ENCODE measurements at regions not wholly inside any gene's neighbourhood (a gene's known extent, or its start where the extent isn't known, plus 50 kb on each side); places are given as distances from the start of the nearest gene placed in this dataset.

DNA sequence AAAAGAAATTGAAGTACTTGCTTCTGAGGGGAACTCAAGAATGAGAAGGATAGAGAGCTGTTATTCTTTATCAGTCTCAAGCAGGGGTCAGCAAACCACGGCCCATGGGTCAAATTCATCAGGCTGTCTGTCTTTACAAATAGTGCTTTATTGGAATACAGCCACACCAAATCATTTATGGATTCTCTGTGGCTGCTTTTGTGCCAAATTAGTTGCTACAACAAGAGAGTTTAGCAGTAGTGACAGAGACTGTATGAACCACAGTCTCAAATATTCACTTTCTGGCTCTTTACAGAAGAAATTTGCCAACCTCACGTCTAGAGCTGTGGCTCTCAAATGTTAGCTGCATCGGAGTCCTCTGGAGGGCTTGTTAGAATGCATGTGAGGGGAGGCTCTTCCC, 258.0 kb upstream of the RARB start:
- TF ChIP-seq RCOR1 (IDR thresholded peaks at IDR 0.05; ENCODE audit: insufficient replicate concordance, low read length) (no peak), NFE2L2 (IDR thresholded peaks at IDR 0.05; ENCODE audit: low read depth, low read length) (no peak), POLR2A (IDR thresholded peaks at IDR 0.05; ENCODE audit: low read depth, low read length) (no peak), SMC3 (IDR thresholded peaks at IDR 0.05; ENCODE audit: low read depth, low read length) (no peak), MXI1 (IDR thresholded peaks at IDR 0.05; ENCODE audit: borderline replicate concordance, low read depth, low read length) (no peak), BHLHE40 (IDR thresholded peaks at IDR 0.05; ENCODE audit: low read depth, low read length) (no peak), ELK1 (IDR thresholded peaks at IDR 0.05; ENCODE audit: borderline replicate concordance, low read depth, low read length) (no peak), RAD21 (IDR thresholded peaks at IDR 0.05; ENCODE audit: low read length) (no peak), FOS (IDR thresholded peaks at IDR 0.05; ENCODE audit: low read depth, low read length) (no peak)
- TF ChIP-seq, protein P1, sequence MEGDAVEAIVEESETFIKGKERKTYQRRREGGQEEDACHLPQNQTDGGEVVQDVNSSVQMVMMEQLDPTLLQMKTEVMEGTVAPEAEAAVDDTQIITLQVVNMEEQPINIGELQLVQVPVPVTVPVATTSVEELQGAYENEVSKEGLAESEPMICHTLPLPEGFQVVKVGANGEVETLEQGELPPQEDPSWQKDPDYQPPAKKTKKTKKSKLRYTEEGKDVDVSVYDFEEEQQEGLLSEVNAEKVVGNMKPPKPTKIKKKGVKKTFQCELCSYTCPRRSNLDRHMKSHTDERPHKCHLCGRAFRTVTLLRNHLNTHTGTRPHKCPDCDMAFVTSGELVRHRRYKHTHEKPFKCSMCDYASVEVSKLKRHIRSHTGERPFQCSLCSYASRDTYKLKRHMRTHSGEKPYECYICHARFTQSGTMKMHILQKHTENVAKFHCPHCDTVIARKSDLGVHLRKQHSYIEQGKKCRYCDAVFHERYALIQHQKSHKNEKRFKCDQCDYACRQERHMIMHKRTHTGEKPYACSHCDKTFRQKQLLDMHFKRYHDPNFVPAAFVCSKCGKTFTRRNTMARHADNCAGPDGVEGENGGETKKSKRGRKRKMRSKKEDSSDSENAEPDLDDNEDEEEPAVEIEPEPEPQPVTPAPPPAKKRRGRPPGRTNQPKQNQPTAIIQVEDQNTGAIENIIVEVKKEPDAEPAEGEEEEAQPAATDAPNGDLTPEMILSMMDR (conservative IDR thresholded peaks at IDR 0.05; ENCODE audit: low read depth, low read length): no peak
- TF ChIP-seq, protein P2, sequence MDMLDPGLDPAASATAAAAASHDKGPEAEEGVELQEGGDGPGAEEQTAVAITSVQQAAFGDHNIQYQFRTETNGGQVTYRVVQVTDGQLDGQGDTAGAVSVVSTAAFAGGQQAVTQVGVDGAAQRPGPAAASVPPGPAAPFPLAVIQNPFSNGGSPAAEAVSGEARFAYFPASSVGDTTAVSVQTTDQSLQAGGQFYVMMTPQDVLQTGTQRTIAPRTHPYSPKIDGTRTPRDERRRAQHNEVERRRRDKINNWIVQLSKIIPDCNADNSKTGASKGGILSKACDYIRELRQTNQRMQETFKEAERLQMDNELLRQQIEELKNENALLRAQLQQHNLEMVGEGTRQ (IDR thresholded peaks at IDR 0.05; ENCODE audit: low read depth, low read length): no peak
